Activated CD8-positive, alpha-beta memory T cell treated with anti-CD3 and anti-CD28 coated beads for 24 hours (primary cell): ENCODE measurements at regions not wholly inside any gene's neighbourhood (a gene's known extent, or its start where the extent isn't known, plus 50 kb on each side); places are given as distances from the start of the nearest gene placed in this dataset.
"Not testable (repeated sequence)": the region's sequence is repeated elsewhere in the genome, so short reads cannot be mapped to it uniquely, and the experiment has no call there.

Source experiments
- DNase-seq: peaks from one replicate; pipeline ENCODE4 v3.0.0-alpha.2; 2020

DNA sequence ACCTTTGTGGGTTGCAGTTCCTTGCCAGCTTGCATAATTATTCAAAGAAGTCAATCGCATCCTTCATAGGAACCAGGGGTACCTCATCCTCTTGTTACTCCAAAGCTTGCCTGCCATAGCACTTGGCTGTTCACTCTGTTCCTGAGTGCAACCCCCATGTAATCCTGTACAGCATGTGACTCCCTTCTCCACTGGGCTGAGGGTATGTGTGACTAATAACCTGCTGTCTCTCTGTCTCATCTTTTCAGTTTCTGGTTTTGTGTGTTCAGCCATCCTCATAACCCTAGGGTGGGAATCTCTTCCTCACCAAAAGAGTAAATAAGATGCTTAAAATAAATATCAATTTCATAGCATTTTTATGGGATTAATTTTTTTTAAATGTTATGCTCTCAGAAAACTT lies 351.9 kb downstream of the S1PR1 start:
- no peak for DNase-seq

DNA sequence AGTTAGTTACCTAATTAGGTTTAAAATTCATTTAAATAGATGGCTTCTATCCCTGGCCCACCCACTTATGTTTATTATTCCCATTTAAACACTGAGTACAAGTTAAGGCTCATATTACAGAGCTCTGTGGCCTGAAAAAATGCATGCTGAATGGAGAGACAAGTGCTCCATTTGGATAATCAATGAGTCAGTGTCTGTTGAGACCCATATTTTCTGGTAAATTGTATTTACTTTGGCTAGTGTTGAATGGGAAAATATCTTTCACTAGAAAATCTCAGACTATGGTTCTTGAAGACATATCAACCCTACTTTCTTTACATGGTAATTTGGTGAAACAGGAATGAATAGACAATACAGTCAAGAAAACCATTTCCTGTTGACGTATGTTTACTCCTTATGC lies 356.0 kb downstream of the S1PR1 start:
- DNase-seq: no peak

DNA sequence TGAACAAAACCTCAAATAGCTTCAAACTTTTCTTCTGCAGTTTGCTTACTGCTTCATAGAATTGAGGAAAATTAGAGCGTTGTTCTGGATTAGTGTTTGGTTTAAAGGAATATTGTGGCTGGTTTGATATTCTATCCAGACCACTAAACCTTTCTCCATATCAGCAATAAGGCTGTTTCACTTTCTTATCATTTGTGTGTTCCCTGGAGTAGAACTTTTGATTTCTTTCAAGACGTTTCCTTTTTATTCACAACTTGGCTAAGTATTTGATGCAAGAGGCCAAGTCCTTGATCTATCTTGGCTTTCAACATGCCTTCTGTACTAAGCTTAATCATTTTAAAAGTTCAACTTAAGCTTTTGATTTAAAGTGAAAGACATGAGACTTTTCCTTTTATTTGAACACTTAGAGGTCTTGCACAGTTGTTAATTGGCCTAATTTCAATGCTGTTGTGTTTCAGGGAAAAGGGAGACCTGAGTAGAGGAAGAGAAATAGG lies 359.1 kb downstream of the S1PR1 start:
- no peak for DNase-seq

DNA sequence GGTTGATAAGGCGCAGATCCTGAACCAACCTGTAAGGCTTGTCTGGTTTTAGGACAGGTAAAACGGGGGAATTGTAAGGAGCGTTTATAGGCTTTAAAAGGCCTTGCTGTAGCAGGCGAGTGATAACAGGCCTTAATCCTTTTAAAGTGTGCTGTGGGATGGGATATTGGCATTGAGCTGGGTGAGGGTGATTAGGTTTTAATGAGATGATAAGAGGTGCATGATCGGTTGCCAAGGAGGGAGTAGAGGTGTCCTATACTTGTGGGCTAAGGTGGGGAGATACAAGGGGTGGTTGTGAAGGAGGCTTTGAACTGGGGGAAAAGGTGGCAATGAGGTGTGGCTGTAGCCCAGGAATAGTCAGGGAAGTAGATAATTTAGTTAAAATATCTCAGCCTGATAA lies 363.8 kb downstream of the S1PR1 start:
- not testable (repeated sequence) for DNase-seq

DNA sequence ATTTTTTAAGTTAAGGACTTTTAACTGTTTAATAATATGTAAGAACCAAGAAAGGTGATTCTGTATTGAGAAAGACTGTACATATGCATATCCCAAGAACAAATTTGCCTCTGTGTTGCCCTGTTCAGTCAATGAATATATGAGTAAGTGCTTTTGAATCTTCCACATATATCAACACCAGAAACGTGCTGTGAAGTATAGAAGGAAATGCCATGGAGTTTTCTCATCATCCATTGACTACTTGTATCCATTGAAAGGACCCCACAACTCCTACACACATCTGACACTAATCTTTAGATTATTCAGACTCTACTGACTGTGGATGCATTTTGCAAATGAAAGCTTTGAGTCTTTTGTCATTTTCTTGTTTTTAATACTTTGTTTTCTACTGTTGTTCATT lies 366.9 kb downstream of the S1PR1 start:
- DNase-seq: no peak

DNA sequence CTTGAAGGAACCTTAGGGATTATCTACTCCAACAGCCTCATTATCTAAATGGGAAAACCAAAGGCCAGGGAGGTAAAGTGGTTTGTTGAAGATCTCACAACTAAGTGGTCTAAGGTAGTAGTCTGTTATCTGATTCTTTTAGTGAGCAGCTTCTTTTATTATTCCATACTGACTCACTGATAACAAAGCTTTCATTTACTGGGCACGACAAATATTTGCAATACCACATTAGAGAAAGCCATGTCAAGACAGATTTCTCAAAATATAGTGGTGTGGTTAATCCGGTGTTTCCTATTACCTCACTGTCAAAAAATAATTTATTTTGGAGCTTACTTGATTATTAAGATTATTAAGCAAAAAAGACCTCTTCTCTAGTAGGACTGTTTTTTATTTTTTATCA lies 369.1 kb downstream of the S1PR1 start:
- DNase-seq: no peak

DNA sequence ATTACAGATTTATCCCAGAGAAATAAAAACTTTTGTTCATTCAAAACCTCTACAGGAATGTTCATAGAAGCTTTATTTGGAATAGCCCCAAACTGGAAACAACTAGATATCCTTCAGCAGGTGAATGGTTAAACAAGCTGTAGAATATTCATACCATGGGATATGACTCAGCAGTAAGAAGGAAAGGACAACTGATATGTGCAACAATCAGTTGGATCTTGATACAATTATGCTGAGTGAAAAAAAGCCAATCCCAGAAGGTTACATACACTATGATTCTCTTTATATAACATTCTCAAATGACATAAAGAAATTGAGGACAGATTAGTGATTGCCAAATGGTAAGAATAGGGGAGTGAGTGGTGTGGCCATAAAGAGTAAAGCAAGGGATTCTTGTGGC lies 376.7 kb downstream of the S1PR1 start:
- DNase-seq: no peak

DNA sequence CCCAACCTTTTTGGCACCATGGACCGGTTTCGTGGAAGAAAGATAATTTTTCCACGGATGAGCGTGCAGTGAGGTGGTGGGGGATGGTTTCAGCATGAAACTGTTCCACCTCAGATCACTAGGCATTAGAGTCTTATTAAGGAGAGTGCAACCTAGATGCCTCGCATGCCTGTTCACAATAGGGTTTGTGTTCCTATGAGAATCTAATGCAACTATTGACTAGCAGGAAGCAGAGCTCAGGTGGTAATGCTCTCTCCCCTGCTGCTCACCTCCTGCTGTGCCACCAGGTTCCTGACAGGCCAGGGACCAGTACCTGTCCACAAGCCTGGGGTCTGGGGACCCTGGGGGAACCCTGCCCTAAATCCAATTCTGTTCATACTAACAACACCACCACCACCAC lies 377.8 kb downstream of the OLFM3 start:
- DNase-seq: no peak

DNA sequence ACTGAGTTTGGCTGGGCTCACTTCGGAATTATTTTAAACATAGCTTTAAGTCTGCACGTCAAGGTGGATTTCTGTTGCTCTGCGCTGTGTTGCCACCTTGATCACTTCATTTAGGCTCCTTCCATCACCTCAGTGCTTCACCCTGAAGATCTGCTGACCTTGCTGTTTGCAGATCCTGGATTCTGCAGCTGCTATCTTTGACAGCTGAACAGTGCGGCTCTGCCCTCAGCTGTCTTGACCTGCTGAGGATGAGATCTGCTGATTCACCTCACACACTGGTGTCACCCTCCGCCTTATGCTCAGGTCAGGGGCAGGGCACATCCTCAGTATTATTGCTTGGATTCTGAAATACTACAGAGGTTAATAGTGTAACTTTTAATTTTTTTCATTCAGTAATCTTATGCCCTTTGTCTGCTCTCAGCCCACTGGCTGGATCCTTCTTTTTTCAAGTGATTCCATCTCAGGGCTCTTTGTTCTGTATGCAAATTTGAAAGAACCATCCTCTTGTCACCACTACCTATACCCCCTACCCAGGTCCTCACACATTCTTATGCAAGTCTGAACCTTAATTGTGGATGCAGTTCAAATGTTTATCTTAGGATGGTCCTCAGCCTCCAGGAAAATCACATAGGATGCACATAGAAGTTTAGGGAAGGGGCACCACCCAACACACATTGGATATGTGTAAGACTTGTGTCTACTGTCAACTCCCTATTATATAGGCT lies 364.0 kb downstream of the OLFM3 start:
- no peak for DNase-seq

DNA sequence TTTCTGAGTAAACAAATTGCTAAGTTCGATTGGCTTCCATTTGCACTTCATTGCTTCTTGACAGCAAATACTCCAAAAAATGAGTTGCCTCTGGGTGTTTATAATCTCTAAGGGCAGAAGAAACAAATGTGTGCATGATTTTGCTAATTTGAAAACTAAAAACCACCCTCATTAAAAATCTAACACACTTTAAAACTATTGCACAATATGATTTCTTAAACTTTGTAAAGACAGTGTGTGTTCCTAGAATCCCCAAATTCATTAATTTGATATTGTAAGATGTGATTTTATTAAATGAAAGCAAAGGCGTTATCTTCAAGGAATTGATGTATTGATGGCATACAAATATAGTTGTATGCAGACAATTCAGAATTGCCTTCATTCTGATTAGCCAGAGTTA lies 350.9 kb downstream of the OLFM3 start:
- DNase-seq: no peak

DNA sequence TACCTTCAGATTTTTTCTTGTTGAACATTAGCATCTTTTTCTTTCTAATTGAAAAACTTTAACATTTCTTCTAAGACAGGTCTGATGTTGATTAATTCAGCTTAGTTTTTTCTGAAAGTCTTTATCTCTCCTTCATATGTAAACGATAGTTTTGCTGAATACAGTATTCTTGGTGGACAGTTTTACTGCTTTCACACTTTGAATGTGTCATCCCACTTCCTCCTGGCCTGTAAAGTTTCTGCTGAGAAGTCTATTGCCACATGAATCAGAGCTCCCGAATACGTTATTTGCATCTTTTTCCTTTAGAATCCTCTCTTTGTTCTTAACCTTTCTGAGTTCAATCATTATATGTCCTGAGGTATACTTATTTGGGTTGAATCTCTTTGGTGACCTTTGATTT lies 344.2 kb downstream of the OLFM3 start:
- DNase-seq: no peak

DNA sequence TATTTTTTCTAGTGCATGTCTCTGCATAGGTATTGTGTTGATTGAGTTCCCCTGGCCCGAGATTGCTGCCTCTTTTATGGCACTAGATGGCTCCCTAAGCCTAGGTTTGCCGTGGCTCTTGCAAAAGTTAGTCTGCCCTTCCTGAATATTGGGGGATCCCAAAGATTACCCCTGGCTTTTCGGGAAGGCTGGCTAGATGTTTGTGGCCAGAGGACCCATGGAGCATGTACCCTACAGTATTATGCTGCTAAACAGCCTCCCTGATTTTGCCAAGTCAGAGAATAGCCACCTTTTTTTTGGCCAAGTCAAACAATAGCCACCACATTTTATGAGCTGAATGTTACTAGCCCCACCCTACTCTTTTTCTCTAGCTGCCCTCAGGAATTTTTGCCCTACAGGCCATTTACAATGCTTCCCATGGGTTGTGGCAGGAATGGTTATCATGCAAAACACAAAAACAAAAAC lies 343.2 kb downstream of the OLFM3 start:
- DNase-seq: no peak

DNA sequence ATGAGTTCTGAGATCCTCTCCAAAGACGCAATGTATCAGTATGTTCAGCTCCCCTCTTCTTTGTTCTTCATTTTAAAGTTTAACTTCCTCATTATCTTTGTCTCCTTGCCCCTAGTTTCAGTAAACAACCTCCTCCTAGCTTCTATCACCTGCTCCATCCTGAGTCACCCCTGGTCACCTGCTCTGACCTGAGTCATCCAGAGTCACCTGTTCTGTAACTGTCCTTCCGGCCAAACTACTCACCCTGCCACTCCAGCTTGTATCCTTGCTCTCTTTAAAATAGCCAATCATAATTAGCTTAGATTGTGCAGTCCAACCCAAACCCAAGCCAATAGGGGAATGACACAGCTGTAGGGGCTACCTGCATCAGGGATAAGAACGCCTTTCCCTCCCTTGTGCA lies 332.0 kb downstream of the OLFM3 start:
- no peak for DNase-seq

DNA sequence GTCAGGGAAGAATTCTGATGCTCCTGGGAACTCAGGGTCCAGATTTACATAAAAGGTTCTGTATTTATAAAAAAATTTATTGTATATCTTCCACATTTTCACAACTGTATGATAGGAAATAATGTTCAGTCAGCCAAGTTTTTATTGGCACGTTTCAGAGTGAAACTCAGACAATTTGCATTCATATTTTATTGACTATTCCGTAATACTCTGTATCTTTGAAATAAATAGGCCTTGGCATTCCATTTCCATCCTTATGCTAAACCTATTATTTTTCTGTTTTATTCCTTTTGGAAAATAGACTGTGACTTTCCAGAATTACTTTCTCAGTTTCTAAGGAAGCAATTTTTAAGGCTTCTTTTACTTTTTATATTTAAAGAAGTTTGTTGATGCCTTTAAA lies 329.0 kb downstream of the OLFM3 start:
- DNase-seq: no peak

DNA sequence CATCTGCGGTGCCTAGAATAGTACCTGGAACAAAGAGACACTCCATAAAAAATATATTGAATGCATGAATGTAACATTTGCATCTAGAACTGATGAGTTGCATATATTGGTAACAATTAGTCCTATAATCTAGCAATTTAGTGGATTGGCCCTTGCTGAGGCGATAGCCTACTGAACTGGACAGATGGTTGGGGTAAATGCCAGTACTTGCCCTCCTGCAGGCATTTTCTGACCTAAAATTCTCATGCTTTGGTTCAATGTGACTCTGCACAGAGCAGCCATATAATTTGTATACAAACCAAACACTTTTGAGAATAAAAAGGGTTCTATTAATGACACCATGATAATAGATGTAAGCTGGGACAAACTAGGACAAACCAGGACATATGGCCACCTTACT lies 313.6 kb downstream of the OLFM3 start:
- DNase-seq: no peak

DNA sequence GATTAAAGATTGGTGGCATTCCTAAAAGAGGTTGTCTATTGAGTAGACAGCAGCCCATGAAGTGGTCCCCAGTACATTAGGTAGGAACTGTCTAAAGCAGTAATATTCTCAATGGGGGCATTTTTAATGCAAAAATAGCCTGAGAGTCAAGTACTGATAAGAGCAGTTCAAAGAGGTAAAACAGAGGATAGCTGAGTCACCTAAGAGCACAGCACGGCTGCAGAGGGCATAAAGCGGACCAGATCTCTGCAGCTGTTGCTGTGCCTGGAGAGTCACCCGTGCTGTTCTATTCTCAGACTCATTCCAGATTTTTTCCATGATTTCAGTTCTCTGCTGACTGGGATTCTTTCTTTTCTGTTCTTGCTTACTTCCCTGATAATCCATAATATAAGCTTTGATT lies 313.2 kb downstream of the OLFM3 start:
- DNase-seq: no peak

DNA sequence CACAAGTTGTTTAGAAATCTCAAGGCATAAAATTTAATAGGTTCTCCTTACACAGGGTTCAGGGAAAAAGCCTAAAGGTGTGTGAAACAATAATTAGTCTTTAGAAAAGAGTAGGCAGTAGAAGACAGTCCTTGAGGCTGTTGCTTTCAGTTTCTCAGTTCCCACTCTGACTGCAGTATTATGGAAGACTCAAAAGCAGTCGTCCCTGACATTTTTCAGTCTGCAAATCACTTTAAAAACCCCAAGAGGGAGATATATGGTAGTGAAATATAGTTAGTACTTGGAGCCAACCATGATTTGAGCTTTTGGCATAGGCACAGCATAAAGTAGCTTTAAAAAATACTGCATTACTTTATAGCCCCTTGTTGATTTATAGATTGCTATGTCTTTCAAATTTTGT lies 299.7 kb downstream of the OLFM3 start:
- no peak for DNase-seq

DNA sequence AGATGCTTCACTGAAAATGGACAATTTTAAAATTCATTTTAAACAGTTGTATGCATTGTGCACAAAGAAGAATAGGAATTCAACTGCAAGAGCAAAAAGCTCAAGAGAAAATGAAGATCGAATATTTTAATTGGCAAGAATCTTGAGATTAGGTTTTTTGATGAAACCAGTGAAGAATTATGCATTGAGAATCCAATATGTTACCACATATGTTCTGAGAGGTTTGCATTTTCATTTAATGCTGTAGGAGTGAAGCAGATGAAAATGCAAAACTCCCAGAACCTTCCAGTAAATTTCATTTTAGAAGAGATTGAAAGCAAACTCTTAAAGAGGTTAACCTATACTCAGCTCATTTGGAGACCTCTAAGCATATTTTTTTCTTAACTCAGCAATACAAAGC lies 298.0 kb downstream of the OLFM3 start:
- no peak for DNase-seq

DNA sequence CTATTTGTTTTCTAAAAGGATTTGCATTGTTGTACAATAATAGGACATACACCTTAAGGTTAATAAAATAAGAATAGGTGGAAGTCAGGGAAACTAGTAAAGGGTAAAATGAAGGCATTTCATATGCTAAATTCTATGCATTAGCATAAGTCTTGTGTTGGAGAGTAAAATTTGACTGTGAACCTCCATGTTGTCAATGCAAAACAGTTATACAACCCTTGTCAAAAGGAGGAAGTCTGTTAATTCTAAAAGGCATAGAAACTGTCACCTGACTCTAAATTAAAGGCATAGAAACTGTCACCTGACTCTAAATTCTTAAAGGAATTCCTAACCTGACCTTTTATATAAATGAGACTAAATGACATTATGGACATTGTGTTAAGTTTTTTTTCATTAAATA lies 291.8 kb downstream of the OLFM3 start:
- no peak for DNase-seq

DNA sequence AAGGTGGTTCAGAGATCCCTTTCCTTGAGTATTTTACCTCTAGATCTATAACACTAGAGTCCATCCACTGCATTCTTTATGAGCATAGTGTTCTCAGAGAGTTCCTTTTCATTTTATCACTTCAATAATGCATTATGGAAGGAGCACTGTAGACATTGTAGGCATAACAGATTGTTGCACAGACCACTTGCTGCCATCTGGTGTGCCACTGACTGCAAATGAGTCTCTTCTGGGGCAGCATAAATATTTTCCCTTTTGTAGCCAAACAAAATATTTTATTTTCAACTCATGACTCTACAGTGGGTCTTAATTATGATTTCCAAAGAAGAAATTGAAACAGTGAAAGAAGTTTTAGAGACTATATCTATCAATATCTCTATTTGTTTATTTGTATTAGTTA lies 290.4 kb downstream of the OLFM3 start:
- no peak for DNase-seq

DNA sequence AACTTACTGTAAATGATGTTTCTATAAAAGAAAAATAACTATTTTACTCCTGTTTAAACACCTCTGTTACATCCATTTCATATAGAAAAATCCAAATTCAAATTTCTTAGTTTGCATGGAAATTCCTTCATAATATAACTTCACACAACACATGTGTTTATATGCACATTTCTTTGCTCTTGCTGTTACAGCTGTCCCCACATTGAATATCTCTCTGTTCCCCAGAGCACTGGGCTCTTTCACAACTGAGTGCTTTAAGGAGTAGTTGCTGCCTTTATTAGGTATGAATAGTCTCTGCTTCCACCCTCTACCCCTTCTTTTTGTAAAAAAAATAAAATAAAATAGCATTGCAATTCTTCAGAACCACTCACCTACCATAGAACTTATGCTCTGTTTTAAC lies 287.0 kb downstream of the OLFM3 start:
- DNase-seq: no peak

DNA sequence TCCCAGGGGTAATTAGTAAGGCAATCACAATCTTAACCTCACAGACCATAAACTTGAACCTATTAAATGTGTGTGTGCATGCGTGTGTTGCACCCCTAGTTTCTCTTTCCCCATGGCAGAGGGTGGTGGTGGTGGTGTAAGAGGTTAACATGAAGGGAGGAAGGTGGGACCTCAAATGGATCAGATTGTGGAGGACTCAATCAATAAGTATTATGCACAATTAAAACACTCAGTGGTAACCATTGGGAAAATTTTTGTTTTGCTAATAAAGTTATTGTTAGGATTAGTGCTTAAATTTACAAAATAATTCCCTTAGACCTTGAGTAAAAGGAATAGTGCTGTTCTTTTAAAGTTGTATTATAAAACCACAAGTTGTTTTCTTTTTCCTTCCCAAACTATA lies 283.0 kb downstream of the OLFM3 start:
- DNase-seq: no peak

DNA sequence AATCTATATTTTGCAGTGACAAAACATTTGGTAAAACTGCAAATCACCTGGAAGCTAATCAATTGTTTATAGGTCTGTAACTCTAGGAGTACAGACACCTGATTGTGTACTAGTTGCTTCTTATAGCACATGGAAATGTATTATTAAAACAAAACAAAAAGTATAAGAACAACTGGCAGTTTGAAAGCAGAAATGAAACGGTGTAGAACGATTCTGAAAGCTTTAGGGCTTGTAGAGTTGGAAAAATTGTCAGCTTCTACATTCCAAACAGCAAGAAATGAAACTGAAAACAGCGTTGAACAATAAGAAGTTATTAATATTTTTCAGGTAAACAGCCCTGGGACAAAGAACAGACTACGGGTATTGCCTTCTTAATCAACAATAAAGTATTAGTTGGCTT lies 273.3 kb downstream of the OLFM3 start:
- DNase-seq: no peak

DNA sequence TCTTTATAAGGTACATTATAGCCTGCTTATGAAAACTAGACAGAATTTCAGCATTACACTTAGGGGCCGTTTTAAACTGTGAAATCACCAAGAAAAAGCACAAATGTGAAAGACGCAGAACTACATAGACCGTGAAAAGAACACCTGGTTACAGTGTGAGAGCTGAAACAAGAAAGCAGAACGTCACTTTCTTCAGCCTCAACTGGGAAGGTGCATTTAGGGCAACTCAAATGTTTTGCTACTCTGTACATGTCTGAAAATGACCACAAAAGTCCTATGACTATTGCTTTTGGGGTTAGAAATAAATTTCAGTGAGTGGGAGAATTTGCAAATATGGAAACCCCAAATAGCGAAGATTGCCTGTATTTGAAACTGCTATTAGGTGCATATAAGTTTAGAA lies 268.7 kb downstream of the OLFM3 start:
- no peak for DNase-seq

DNA sequence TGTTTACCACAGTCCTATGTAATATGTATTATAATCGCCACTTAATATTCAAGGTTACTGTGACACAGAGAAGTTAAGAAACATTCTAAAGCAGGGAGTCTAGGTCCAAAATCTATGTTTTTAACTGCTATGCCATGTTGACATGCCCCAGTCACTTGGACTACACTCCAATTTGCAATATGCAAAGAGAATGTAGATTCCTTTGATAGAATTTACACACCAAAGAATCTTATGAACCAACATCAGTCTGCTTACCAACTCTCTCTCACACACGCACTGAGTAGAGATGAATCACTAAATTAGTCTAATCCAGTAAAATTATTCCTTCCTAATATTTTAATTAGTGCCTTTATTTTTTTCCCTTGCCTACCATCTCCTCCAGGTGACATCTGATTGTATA lies 266.2 kb downstream of the OLFM3 start:
- no peak for DNase-seq
